ENCODE measurements at regions not wholly inside any gene's neighbourhood (a gene's known extent, or its start where the extent isn't known, plus 50 kb on each side); places are given as distances from the start of the nearest gene placed in this dataset.
"Not testable (repeated sequence)": the region's sequence is repeated elsewhere in the genome, so short reads cannot be mapped to it uniquely, and the experiment has no call there.

GRCh38 chr1:55300975-55301374 lies 85.8 kb upstream of the USP24 start:
- H3K36me3 ChIP-seq (ENCODE audit: low read depth), result no peaks in the 10 kb centered on the region
- no peak overlapping the region for H3K27ac ChIP-seq
- no peaks in the 10 kb centered on the region for H3K79me2 ChIP-seq (ENCODE audit: insufficient read depth)
- no peaks in the 10 kb centered on the region for H4K20me1 ChIP-seq (ENCODE audit: insufficient read depth)
- TF ChIP-seq EZH2 (IDR thresholded peaks at IDR 0.05; ENCODE audit: insufficient read depth, poor library complexity, severe bottlenecking) (no peak), EZH2phosphoT487 (IDR thresholded peaks at IDR 0.05; ENCODE audit: insufficient read depth, low read depth) (no peak)
- H3K27me3 ChIP-seq (replicated peaks; ENCODE audit: insufficient read depth), result peaks cover 19% of the 10 kb centered on the region
- no peak overlapping the region for H3K9ac ChIP-seq
- H3F3A ChIP-seq (ENCODE audit: insufficient read depth), result no peaks in the 10 kb centered on the region
- H3K9me2 ChIP-seq (ENCODE audit: insufficient read depth), result no peaks in the 10 kb centered on the region
- H3K4me3 ChIP-seq, result no peak overlapping the region
- H3K4me1 ChIP-seq (ENCODE audit: insufficient read depth), result 0 out of 2 replicates have a peak, but pooled peaks cover 4% of the 10 kb centered on the region
- no peak overlapping the region for H3K4me2 ChIP-seq (ENCODE audit: unreplicated experiment)
- 83 to 86% methylated on average over 5 of the region's 5 CpGs for WGBS, 2 experiments (ENCODE audit: low coverage in 1 of 2, low lambda C conversion rate in 2 of 2, missing lambda C conversion rate in 2 of 2)
- H3K9me3 ChIP-seq (ENCODE audit: low read depth), result no peaks in the 10 kb centered on the region
- no peak for DNase-seq
- in situ Hi-C loops (cut with MboI), result loop anchor here (10.0 kb wide), 1 partner anchor 1404 kb away; no protein-coding TSS in a partner anchor
- H2AFZ ChIP-seq, result no peak overlapping the region

- Histone ChIP-seq H3K9ac (no peak overlapping the region), H3K4me2 (ENCODE audit: unreplicated experiment) (no peak overlapping the region), H4K20me1 (ENCODE audit: insufficient read depth) (no peaks in the 10 kb centered on the region), H3F3A (ENCODE audit: insufficient read depth) (no peaks in the 10 kb centered on the region), H3K79me2 (ENCODE audit: insufficient read depth) (no peaks in the 10 kb centered on the region), H3K4me1 (ENCODE audit: insufficient read depth) (no peaks in the 10 kb centered on the region), H3K36me3 (ENCODE audit: low read depth) (no peaks in the 10 kb centered on the region), H3K4me3 (no peak overlapping the region), H2AFZ (no peak overlapping the region), H3K27me3 (replicated peaks; ENCODE audit: insufficient read depth) (peaks cover 14% of the 10 kb centered on the region), H3K9me2 (ENCODE audit: insufficient read depth) (no peaks in the 10 kb centered on the region), H3K27ac (no peak overlapping the region), H3K9me3 (ENCODE audit: low read depth) (no peaks in the 10 kb centered on the region)
- no peak for TF ChIP-seq EZH2phosphoT487 (IDR thresholded peaks at IDR 0.05; ENCODE audit: insufficient read depth, low read depth)
- no peak for TF ChIP-seq EZH2 (IDR thresholded peaks at IDR 0.05; ENCODE audit: insufficient read depth, poor library complexity, severe bottlenecking)
- 85 to 87% methylated on average over 10 of the region's 10 CpGs for WGBS, 2 experiments (ENCODE audit: low coverage in 1 of 2, low lambda C conversion rate in 2 of 2, missing lambda C conversion rate in 2 of 2)
- DNase-seq, result no peak
- in situ Hi-C loops (cut with MboI), result loop anchor here (25.0 kb wide), 1 partner anchor 1514 kb away; the partner anchor contains the start of gene FYB2
These were observed 83.2 kb upstream of the USP24 start for GRCh38 chr1:55298167-55298894.

GRCh38 chr1:55296247-55296646 lies 81.1 kb upstream of the USP24 start:
- not testable (repeated sequence) for H3K9me3 ChIP-seq (ENCODE audit: low read depth); H4K20me1 ChIP-seq (ENCODE audit: insufficient read depth); H3K27ac ChIP-seq; H3F3A ChIP-seq (ENCODE audit: insufficient read depth); H3K4me2 ChIP-seq (ENCODE audit: unreplicated experiment); H3K9me2 ChIP-seq (ENCODE audit: insufficient read depth); H3K4me1 ChIP-seq (ENCODE audit: insufficient read depth); DNase-seq; H3K27me3 ChIP-seq (replicated peaks; ENCODE audit: insufficient read depth); H3K4me3 ChIP-seq; H2AFZ ChIP-seq; H3K9ac ChIP-seq; H3K36me3 ChIP-seq (ENCODE audit: low read depth); H3K79me2 ChIP-seq (ENCODE audit: insufficient read depth)
- in situ Hi-C loops (cut with MboI), result loop anchor here (25.0 kb wide), 1 partner anchor 1516 kb away; the partner anchor contains the start of gene FYB2
- WGBS, 2 experiments (ENCODE audit: low coverage in 1 of 2, low lambda C conversion rate in 2 of 2, missing lambda C conversion rate in 2 of 2), result 81 to 84% methylated on average over 6 of the region's 6 CpGs

- in situ Hi-C loops (cut with MboI), result loop anchor here (10.0 to 25.0 kb wide), 2 partner anchors 1295 to 1523 kb away; partner anchors contain the start of gene FYB2
- Histone ChIP-seq H2AFZ (no peak overlapping the region), H3K9me3 (ENCODE audit: low read depth) (no peaks in the 10 kb centered on the region), H3K27ac (no peak overlapping the region), H3K79me2 (ENCODE audit: insufficient read depth) (no peaks in the 10 kb centered on the region), H4K20me1 (ENCODE audit: insufficient read depth) (no peaks in the 10 kb centered on the region), H3K4me2 (ENCODE audit: unreplicated experiment) (no peak overlapping the region), H3K4me1 (ENCODE audit: insufficient read depth) (peaks cover 7% of the 10 kb centered on the region; the same call in 1 of the 2 replicates), H3K36me3 (ENCODE audit: low read depth) (no peaks in the 10 kb centered on the region), H3K4me3 (no peak overlapping the region), H3K9me2 (ENCODE audit: insufficient read depth) (no peaks in the 10 kb centered on the region), H3K27me3 (replicated peaks; ENCODE audit: insufficient read depth) (no peaks in the 10 kb centered on the region), H3K9ac (no peak overlapping the region), H3F3A (ENCODE audit: insufficient read depth) (no peaks in the 10 kb centered on the region)
- 92 to 95% methylated on average over 5 of the region's 5 CpGs for WGBS, 2 experiments (ENCODE audit: low coverage in 1 of 2, low lambda C conversion rate in 2 of 2, missing lambda C conversion rate in 2 of 2)
- no peak for DNase-seq
- TF ChIP-seq EZH2 (IDR thresholded peaks at IDR 0.05; ENCODE audit: insufficient read depth, poor library complexity, severe bottlenecking) (no peak), EZH2phosphoT487 (IDR thresholded peaks at IDR 0.05; ENCODE audit: insufficient read depth, low read depth) (no peak)
These were observed 74.5 kb upstream of the USP24 start for GRCh38 chr1:55289614-55290013.
